ENCODE measurements at regions not wholly inside any gene's neighbourhood (a gene's known extent, or its start where the extent isn't known, plus 50 kb on each side); places are given as distances from the start of the nearest gene placed in this dataset.
"Not testable (repeated sequence)": the region's sequence is repeated elsewhere in the genome, so short reads cannot be mapped to it uniquely, and the experiment has no call there.

- DNase-seq (ENCODE audit: low read depth): no peak
- no peak for TF ChIP-seq CTCF (IDR thresholded peaks at IDR 0.05; ENCODE audit: insufficient read depth, low read depth, low read length, missing control alignments)
- H3K4me3 ChIP-seq (ENCODE audit: low read length): no peak overlapping the region
Observed at GRCh38 chr3:35473956-35474355, 165.4 kb upstream of the ARPP21 start.

- not testable (repeated sequence) for H3K4me3 ChIP-seq (ENCODE audit: low read length)
Observed at GRCh38 chr3:35482566-35482965, 156.8 kb upstream of the ARPP21 start.

GRCh38 chr3:35483131-35483530, 156.2 kb upstream of the ARPP21 start:
- TF ChIP-seq CTCF (IDR thresholded peaks at IDR 0.05; ENCODE audit: insufficient read depth, low read depth, low read length, missing control alignments): no peak
- no peak for DNase-seq (ENCODE audit: low read depth)
- H3K4me3 ChIP-seq (ENCODE audit: low read length): no peak overlapping the region

More at GRCh38 chr3:35482566-35482965, 156.8 kb upstream of the ARPP21 start:
- not testable (repeated sequence) for DNase-seq (ENCODE audit: low read depth)

- DNase-seq (ENCODE audit: low read depth): no peak
- TF ChIP-seq CTCF (IDR thresholded peaks at IDR 0.05; ENCODE audit: insufficient read depth, low read depth, low read length, missing control alignments): no peak
- no peak overlapping the region for H3K4me3 ChIP-seq (ENCODE audit: low read length)
Observed at GRCh38 chr3:35484929-35485530, 154.3 kb upstream of the ARPP21 start.

- H3K4me3 ChIP-seq (ENCODE audit: low read length): no peak overlapping the region
- no peak for DNase-seq (ENCODE audit: low read depth)
- no peak for TF ChIP-seq CTCF (IDR thresholded peaks at IDR 0.05; ENCODE audit: insufficient read depth, low read depth, low read length, missing control alignments)
Observed at GRCh38 chr3:35486295-35486694, 153.0 kb upstream of the ARPP21 start.

- no peak overlapping the region for H3K4me3 ChIP-seq (ENCODE audit: low read length)
- DNase-seq (ENCODE audit: low read depth): no peak
- no peak for TF ChIP-seq CTCF (IDR thresholded peaks at IDR 0.05; ENCODE audit: insufficient read depth, low read depth, low read length, missing control alignments)
Observed at GRCh38 chr3:35487376-35487775, 151.9 kb upstream of the ARPP21 start.

GRCh38 chr3:35488526-35488925, 150.8 kb upstream of the ARPP21 start:
- DNase-seq (ENCODE audit: low read depth): no peak
- no peak for TF ChIP-seq CTCF (IDR thresholded peaks at IDR 0.05; ENCODE audit: insufficient read depth, low read depth, low read length, missing control alignments)
- no peak overlapping the region for H3K4me3 ChIP-seq (ENCODE audit: low read length)
